HepG2 (cell line): ENCODE measurements at regions not wholly inside any gene's neighbourhood (a gene's known extent, or its start where the extent isn't known, plus 50 kb on each side); places are given as distances from the start of the nearest gene placed in this dataset.

Source experiments
- ARNT2 ChIP-seq: sonication (generic); formaldehyde crosslinking; IDR thresholded peaks from 2 replicates; pipeline ENCODE4 v1.8.0; 2022; ENCODE audit warnings: mild to moderate bottlenecking, low read depth, missing genetic modification reagents, moderate library complexity
- CEBPG ChIP-seq: IDR thresholded peaks from 2 replicates; pipeline ENCODE4 v1.6.1; 2016
- GTF2F1 ChIP-seq: fragments of 150-350 bp; IDR thresholded peaks from 2 replicates; pipeline ENCODE4 v1.6.1; 2014; ENCODE audit warnings: low read length
- ISX ChIP-seq: sonication (generic); formaldehyde crosslinking; conservative IDR thresholded peaks from 2 replicates; pipeline ENCODE4 v1.5.0; 2020; ENCODE audit warnings: missing genetic modification reagents
- KDM4B ChIP-seq: sonication (generic); formaldehyde crosslinking; IDR thresholded peaks from 2 replicates; pipeline ENCODE4 v1.4.0; 2020; ENCODE audit warnings: missing genetic modification reagents
- NFKB2 ChIP-seq: sonication (generic); formaldehyde crosslinking; IDR thresholded peaks from 2 replicates; pipeline ENCODE4 v1.4.0; 2020; ENCODE audit warnings: missing genetic modification reagents, borderline replicate concordance
- PITX1 ChIP-seq: sonication (generic); formaldehyde crosslinking; IDR thresholded peaks from 2 replicates; pipeline ENCODE4 v1.5.1; 2020; ENCODE audit warnings: mild to moderate bottlenecking, missing genetic modification reagents
- RBFOX2 ChIP-seq: fragments of 200-400 bp; formaldehyde crosslinking; IDR thresholded peaks from 2 replicates; pipeline ENCODE4 v1.6.1; 2017; ENCODE audit warnings: low read depth, mild to moderate bottlenecking, low read length
- SETDB1 ChIP-seq: sonication (generic); formaldehyde crosslinking; IDR thresholded peaks from 2 replicates; pipeline ENCODE4 v1.5.1; 2020; ENCODE audit warnings: missing genetic modification reagents, mild to moderate bottlenecking, borderline replicate concordance
- TCF12 ChIP-seq, 2 experiments: fragments of 450-650 bp in 1 of 2; sonication (generic) in 1 of 2; formaldehyde crosslinking in 1 of 2; IDR thresholded peaks; 2 replicates each; pipeline versions ENCODE4 v1.6.1 to v1.8.0; 2017 to 2022; ENCODE audit warnings: antibody characterized with exemption in 1 of 2, mild to moderate bottlenecking in 1 of 2, missing genetic modification reagents in 1 of 2, moderate library complexity in 1 of 2
- TOPORS ChIP-seq: sonication (generic); formaldehyde crosslinking; IDR thresholded peaks from 2 replicates; pipeline ENCODE4 v1.8.0; 2023; ENCODE audit warnings: mild to moderate bottlenecking, missing genetic modification reagents
- ZBTB21 ChIP-seq: sonication (generic); formaldehyde crosslinking; IDR thresholded peaks from 2 replicates; pipeline ENCODE4 v1.4.0; 2020; ENCODE audit warnings: missing genetic modification reagents
- ZNF354B ChIP-seq: sonication (generic); formaldehyde crosslinking; IDR thresholded peaks from 2 replicates; pipeline ENCODE4 v1.8.0; 2022; ENCODE audit warnings: mild to moderate bottlenecking, missing genetic modification reagents
- ZNF644 ChIP-seq: IDR thresholded peaks from 2 replicates; pipeline ENCODE4 v1.6.1; 2016; ENCODE audit warnings: low read depth
- ZNF768 ChIP-seq: sonication (generic); formaldehyde crosslinking; IDR thresholded peaks from 2 replicates; pipeline ENCODE4 v1.4.0; 2020; ENCODE audit warnings: missing genetic modification reagents
- ZNF800 ChIP-seq: sonication (generic); formaldehyde crosslinking; IDR thresholded peaks from 2 replicates; pipeline ENCODE4 v1.4.0; 2020; ENCODE audit warnings: missing genetic modification reagents
- ZSCAN31 ChIP-seq: sonication (generic); formaldehyde crosslinking; IDR thresholded peaks from 2 replicates; pipeline ENCODE4 v1.5.0; 2020; ENCODE audit warnings: low read depth, mild to moderate bottlenecking, missing genetic modification reagents
- TF ChIP-seq, protein P1 (sequence below): sonication (generic); formaldehyde crosslinking; IDR thresholded peaks from 2 replicates; pipeline ENCODE4 v1.5.1; 2020; ENCODE audit warnings: missing genetic modification reagents, mild to moderate bottlenecking, borderline replicate concordance
- TF ChIP-seq, protein P2 (sequence below): sonication (generic); formaldehyde crosslinking; IDR thresholded peaks from 2 replicates; pipeline ENCODE4 v1.8.0; 2022; ENCODE audit warnings: missing genetic modification reagents, mild to moderate bottlenecking, moderate library complexity, borderline replicate concordance

- TF ChIP-seq ISX (no peak), CEBPG (peak; percentile 99), RBFOX2 (peak; percentile 68), ZNF768 (CRISPR knock-in tag) (peak; percentile 46; the same call in 1 of the 2 replicates), GTF2F1 (0 out of 2 replicates have a peak, but pooled peaks have one; percentile 57), PITX1 (CRISPR knock-in tag) (peak; percentile 68), TCF12 (IDR thresholded peaks at IDR 0.05) (no peak), TCF12 (CRISPR knock-in tag; IDR thresholded peaks at IDR 0.05) (no peak), ZNF800 (CRISPR knock-in tag) (0 out of 2 replicates have a peak, but pooled peaks have one; percentile 42), TOPORS (CRISPR knock-in tag) (peak; percentile 48; the same call in 1 of the 2 replicates), NFKB2 (CRISPR knock-in tag) (no peak), ZSCAN31 (CRISPR knock-in tag) (peak; percentile 79; the same call in 1 of the 2 replicates), ZNF644 (CRISPR knock-in tag) (peak; percentile 42; the same call in 1 of the 2 replicates), KDM4B (CRISPR knock-in tag) (peak; percentile 81), ARNT2 (CRISPR knock-in tag) (peak; percentile 80), ZBTB21 (peak; percentile 37; the same call in 1 of the 2 replicates), ZNF354B (no peak), SETDB1 (CRISPR knock-in tag) (no peak)
- TF ChIP-seq, protein P1, sequence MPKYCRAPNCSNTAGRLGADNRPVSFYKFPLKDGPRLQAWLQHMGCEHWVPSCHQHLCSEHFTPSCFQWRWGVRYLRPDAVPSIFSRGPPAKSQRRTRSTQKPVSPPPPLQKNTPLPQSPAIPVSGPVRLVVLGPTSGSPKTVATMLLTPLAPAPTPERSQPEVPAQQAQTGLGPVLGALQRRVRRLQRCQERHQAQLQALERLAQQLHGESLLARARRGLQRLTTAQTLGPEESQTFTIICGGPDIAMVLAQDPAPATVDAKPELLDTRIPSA (CRISPR knock-in tag): no peak
- TF ChIP-seq, protein P2, sequence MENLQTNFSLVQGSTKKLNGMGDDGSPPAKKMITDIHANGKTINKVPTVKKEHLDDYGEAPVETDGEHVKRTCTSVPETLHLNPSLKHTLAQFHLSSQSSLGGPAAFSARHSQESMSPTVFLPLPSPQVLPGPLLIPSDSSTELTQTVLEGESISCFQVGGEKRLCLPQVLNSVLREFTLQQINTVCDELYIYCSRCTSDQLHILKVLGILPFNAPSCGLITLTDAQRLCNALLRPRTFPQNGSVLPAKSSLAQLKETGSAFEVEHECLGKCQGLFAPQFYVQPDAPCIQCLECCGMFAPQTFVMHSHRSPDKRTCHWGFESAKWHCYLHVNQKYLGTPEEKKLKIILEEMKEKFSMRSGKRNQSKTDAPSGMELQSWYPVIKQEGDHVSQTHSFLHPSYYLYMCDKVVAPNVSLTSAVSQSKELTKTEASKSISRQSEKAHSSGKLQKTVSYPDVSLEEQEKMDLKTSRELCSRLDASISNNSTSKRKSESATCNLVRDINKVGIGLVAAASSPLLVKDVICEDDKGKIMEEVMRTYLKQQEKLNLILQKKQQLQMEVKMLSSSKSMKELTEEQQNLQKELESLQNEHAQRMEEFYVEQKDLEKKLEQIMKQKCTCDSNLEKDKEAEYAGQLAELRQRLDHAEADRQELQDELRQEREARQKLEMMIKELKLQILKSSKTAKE (CRISPR knock-in tag): peak; percentile 60
Observed at GRCh38 chr14:73785834-73786635, 65.6 kb upstream of the PTGR2 start (continued).
